ENCODE measurements at regions not wholly inside any gene's neighbourhood (a gene's known extent, or its start where the extent isn't known, plus 50 kb on each side); places are given as distances from the start of the nearest gene placed in this dataset.

- no peak for TF ChIP-seq CTCF (IDR thresholded peaks at IDR 0.05; ENCODE audit: low read depth, low read length, poor library complexity, severe bottlenecking)
- no peak for TF ChIP-seq EZH2phosphoT487 (IDR thresholded peaks at IDR 0.05; ENCODE audit: borderline replicate concordance, low read length)
These were observed 261.8 kb downstream of the GAS1 start for GRCh38 chr9:86685556-86685955.

Data from DOHH2 (cell line).